ENCODE measurements at regions not wholly inside any gene's neighbourhood (a gene's known extent, or its start where the extent isn't known, plus 50 kb on each side); places are given as distances from the start of the nearest gene placed in this dataset.
A peak's percentile ranks its signal among the peaks of the same experiment; 100 is the strongest.

- Histone ChIP-seq H3K36me3 (ENCODE audit: control insufficient read depth in 1 of 2, insufficient read depth in 2 of 2, low read length in 1 of 2) (no peaks in the 10 kb centered on the region), H3K9me3 (ENCODE audit: control insufficient read depth, low read length) (no peaks in the 10 kb centered on the region), H3K4me1 (ENCODE audit: control insufficient read depth in 1 of 2, insufficient read depth in 2 of 2, low read length in 2 of 2) (peaks cover 0 to 14% of the 10 kb centered on the region in 2 donors), H3K4me3 (ENCODE audit: low read length in 2 of 2) (no peak overlapping the region), H3K27ac (ENCODE audit: low read depth in 1 of 2, low read length in 2 of 2) (no peak overlapping the region), H3K27me3 (ENCODE audit: control insufficient read depth in 1 of 2, insufficient read depth in 2 of 2, low read length in 1 of 2) (no peaks in the 10 kb centered on the region)
- intact Hi-C loops (cut with DNase I), result no loop called here
- no peak for DNase-seq
- no peak for ATAC-seq (ENCODE audit: low FRiP score)
- WGBS, 2 donors, result 86 to 89% methylated on average over 3 of the region's 3 CpGs
These were observed 140.4 kb downstream of the HDGFL1 start for GRCh38 chr6:22709803-22710202.

- DNase-seq (no peak), ATAC-seq (ENCODE audit: low FRiP score) (no peak)
- no peaks in the 10 kb centered on the region for H3K27me3 ChIP-seq (ENCODE audit: control insufficient read depth in 1 of 2, insufficient read depth in 2 of 2, low read length in 1 of 2)
- H3K27ac ChIP-seq (ENCODE audit: low read depth in 1 of 2, low read length in 2 of 2), result no peak overlapping the region
- no peaks in the 10 kb centered on the region for H3K4me1 ChIP-seq (ENCODE audit: control insufficient read depth in 1 of 2, insufficient read depth in 2 of 2, low read length in 2 of 2)
- no peak overlapping the region for H3K4me3 ChIP-seq (ENCODE audit: low read length in 2 of 2)
- no peaks in the 10 kb centered on the region for H3K36me3 ChIP-seq (ENCODE audit: control insufficient read depth in 1 of 2, insufficient read depth in 2 of 2, low read length in 1 of 2)
- intact Hi-C loops (cut with DNase I), result no loop called here
- WGBS, 2 donors, result 50 to 67% methylated on average over 1 of the region's 1 CpG
- H3K9me3 ChIP-seq (ENCODE audit: control insufficient read depth, low read length), result no peaks in the 10 kb centered on the region
These were observed 147.4 kb downstream of the HDGFL1 start for GRCh38 chr6:22716721-22717120.

GRCh38 chr6:22717915-22718314 is 148.5 kb downstream of the HDGFL1 start:
- Histone ChIP-seq H3K4me1 (ENCODE audit: control insufficient read depth in 1 of 2, insufficient read depth in 2 of 2, low read length in 2 of 2) (no peaks in the 10 kb centered on the region), H3K27ac (ENCODE audit: low read depth in 1 of 2, low read length in 2 of 2) (no peak overlapping the region), H3K36me3 (ENCODE audit: control insufficient read depth in 1 of 2, insufficient read depth in 2 of 2, low read length in 1 of 2) (no peaks in the 10 kb centered on the region), H3K27me3 (ENCODE audit: control insufficient read depth in 1 of 2, insufficient read depth in 2 of 2, low read length in 1 of 2) (no peaks in the 10 kb centered on the region), H3K4me3 (ENCODE audit: low read length in 2 of 2) (no peak overlapping the region), H3K9me3 (ENCODE audit: control insufficient read depth, low read length) (no peaks in the 10 kb centered on the region)
- 75 to 82% methylated on average over 5 of the region's 5 CpGs for WGBS, 2 donors
- DNase-seq (no peak), ATAC-seq (ENCODE audit: low FRiP score) (no peak)
- intact Hi-C loops (cut with DNase I), result no loop called here

DNA sequence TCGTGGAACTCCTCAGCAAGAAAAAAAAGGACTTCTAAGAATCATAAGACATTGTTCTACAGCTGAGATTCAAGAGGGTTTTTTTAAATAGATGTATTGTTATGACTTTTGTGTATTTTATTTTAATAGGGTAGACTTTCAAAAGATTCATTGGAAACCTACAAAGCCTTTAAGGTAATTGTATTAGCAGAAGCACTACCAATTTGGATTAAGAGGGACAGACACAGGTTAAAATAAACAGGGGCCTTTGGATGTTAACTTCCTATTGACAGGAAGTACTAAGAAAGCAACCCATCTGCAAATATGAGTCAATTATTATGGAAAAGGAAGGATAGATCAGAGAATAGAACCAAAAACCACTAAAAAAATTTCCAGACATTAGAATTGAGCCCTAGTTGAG is 153.5 kb downstream of the HDGFL1 start:
- H3K27me3 ChIP-seq (ENCODE audit: control insufficient read depth in 1 of 2, insufficient read depth in 2 of 2, low read length in 1 of 2), result no peaks in the 10 kb centered on the region
- H3K9me3 ChIP-seq (ENCODE audit: control insufficient read depth, low read length), result no peaks in the 10 kb centered on the region
- H3K27ac ChIP-seq (ENCODE audit: low read depth in 1 of 2, low read length in 2 of 2), result no peak overlapping the region
- no peaks in the 10 kb centered on the region for H3K4me1 ChIP-seq (ENCODE audit: control insufficient read depth in 1 of 2, insufficient read depth in 2 of 2, low read length in 2 of 2)
- intact Hi-C loops (cut with DNase I), result no loop called here
- H3K4me3 ChIP-seq (ENCODE audit: low read length in 2 of 2), result no peak overlapping the region
- WGBS, 2 donors, result 96 to 98% methylated on average over 1 of the region's 1 CpG
- H3K36me3 ChIP-seq (ENCODE audit: control insufficient read depth in 1 of 2, insufficient read depth in 2 of 2, low read length in 1 of 2), result no peaks in the 10 kb centered on the region
- DNase-seq, result no peak
- no peak for ATAC-seq (ENCODE audit: low FRiP score)

- Histone ChIP-seq H3K27me3 (ENCODE audit: control insufficient read depth in 1 of 2, insufficient read depth in 2 of 2, low read length in 1 of 2) (no peaks in the 10 kb centered on the region), H3K4me1 (ENCODE audit: control insufficient read depth in 1 of 2, insufficient read depth in 2 of 2, low read length in 2 of 2) (no peaks in the 10 kb centered on the region), H3K36me3 (ENCODE audit: control insufficient read depth in 1 of 2, insufficient read depth in 2 of 2, low read length in 1 of 2) (no peaks in the 10 kb centered on the region), H3K9me3 (ENCODE audit: control insufficient read depth, low read length) (no peaks in the 10 kb centered on the region), H3K27ac (ENCODE audit: low read depth in 1 of 2, low read length in 2 of 2) (no peak overlapping the region), H3K4me3 (ENCODE audit: low read length in 2 of 2) (no peak overlapping the region)
- DNase-seq (no peak), ATAC-seq (ENCODE audit: low FRiP score) (no peak)
- intact Hi-C loops (cut with DNase I), result no loop called here
- WGBS, 2 donors, result 27 to 39% methylated on average over 4 of the region's 4 CpGs
These were observed 157.6 kb downstream of the HDGFL1 start for GRCh38 chr6:22726966-22727365.

DNA sequence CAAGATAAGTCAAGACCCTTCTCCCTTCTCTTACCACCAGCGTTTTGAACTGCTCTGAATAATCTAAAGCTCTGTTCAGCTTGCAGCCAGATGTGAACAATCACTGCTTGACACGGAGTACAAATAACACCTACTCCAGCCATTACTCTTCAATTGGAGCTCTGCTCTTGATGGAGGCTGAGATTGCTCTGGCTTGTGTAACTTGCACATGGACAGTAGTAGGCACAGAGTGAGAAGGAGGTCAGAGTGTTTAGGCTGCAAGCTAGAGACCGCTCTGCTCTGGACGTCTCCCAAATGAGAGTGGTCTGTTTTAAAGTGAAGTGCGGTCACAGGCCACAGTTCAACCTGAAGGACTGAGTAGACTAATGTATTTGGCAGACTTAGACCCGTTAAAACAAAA is 158.3 kb downstream of the HDGFL1 start:
- H3K27ac ChIP-seq (ENCODE audit: low read depth in 1 of 2, low read length in 2 of 2), result no peak overlapping the region
- DNase-seq (no peak), ATAC-seq (ENCODE audit: low FRiP score) (no peak)
- H3K9me3 ChIP-seq (ENCODE audit: control insufficient read depth, low read length), result no peaks in the 10 kb centered on the region
- H3K4me3 ChIP-seq (ENCODE audit: low read length in 2 of 2), result no peak overlapping the region
- H3K4me1 ChIP-seq (ENCODE audit: control insufficient read depth in 1 of 2, insufficient read depth in 2 of 2, low read length in 2 of 2), result peaks cover 0 to 5% of the 10 kb centered on the region in 2 donors
- no peaks in the 10 kb centered on the region for H3K27me3 ChIP-seq (ENCODE audit: control insufficient read depth in 1 of 2, insufficient read depth in 2 of 2, low read length in 1 of 2)
- WGBS, 2 donors, result 71 to 74% methylated on average over 6 of the region's 6 CpGs
- H3K36me3 ChIP-seq (ENCODE audit: control insufficient read depth in 1 of 2, insufficient read depth in 2 of 2, low read length in 1 of 2), result no peaks in the 10 kb centered on the region
- intact Hi-C loops (cut with DNase I), result no loop called here

GRCh38 chr6:22732176-22732970 is 163.0 kb downstream of the HDGFL1 start:
- Histone ChIP-seq H3K4me3 (ENCODE audit: low read length in 2 of 2) (no peak overlapping the region), H3K4me1 (ENCODE audit: control insufficient read depth in 1 of 2, insufficient read depth in 2 of 2, low read length in 2 of 2) (peaks cover 0 to 5% of the 10 kb centered on the region in 2 donors), H3K27me3 (ENCODE audit: control insufficient read depth in 1 of 2, insufficient read depth in 2 of 2, low read length in 1 of 2) (no peaks in the 10 kb centered on the region), H3K36me3 (ENCODE audit: control insufficient read depth in 1 of 2, insufficient read depth in 2 of 2, low read length in 1 of 2) (no peaks in the 10 kb centered on the region), H3K27ac (ENCODE audit: low read depth in 1 of 2, low read length in 2 of 2) (no peak overlapping the region), H3K9me3 (ENCODE audit: control insufficient read depth, low read length) (no peaks in the 10 kb centered on the region)
- intact Hi-C loops (cut with DNase I), result loop anchor here in 1 of 2 donors (10.0 kb wide), 1 partner anchor 1138 kb away; the partner anchor contains the start of gene SOX4
- 43 to 49% methylated on average over 3 of the region's 3 CpGs for WGBS, 2 donors
- ATAC-seq (ENCODE audit: low FRiP score), result no peak
- no peak for DNase-seq

DNA sequence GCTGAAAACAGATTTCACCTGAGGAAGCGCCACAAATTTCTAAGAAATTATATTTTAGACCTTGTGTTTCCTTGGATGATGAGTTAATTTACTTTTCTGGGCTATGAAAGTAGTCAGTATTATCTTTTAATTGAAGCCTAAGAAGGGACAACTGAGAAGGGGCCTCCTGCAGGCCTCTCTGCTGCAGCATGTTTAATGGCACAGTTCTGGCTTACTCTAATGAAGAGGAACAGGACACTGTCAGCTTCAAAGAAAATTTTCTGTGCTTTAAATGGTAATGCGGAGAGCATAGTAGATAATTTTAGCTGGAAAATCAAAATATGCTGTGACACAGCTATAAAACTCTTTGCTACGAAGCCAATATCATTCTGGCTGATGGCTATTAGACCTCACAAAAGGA is 167.4 kb downstream of the HDGFL1 start:
- no peaks in the 10 kb centered on the region for H3K9me3 ChIP-seq (ENCODE audit: control insufficient read depth, low read length)
- intact Hi-C loops (cut with DNase I), result loop anchor here in 1 of 2 donors (10.0 kb wide), 1 partner anchor 1142 kb away; the partner anchor contains the start of gene SOX4
- H3K27me3 ChIP-seq (ENCODE audit: control insufficient read depth in 1 of 2, insufficient read depth in 2 of 2, low read length in 1 of 2), result no peaks in the 10 kb centered on the region
- no peak overlapping the region for H3K4me3 ChIP-seq (ENCODE audit: low read length in 2 of 2)
- no peaks in the 10 kb centered on the region for H3K36me3 ChIP-seq (ENCODE audit: control insufficient read depth in 1 of 2, insufficient read depth in 2 of 2, low read length in 1 of 2)
- no peak for DNase-seq
- H3K27ac ChIP-seq (ENCODE audit: low read depth in 1 of 2, low read length in 2 of 2), result no peak overlapping the region
- ATAC-seq (ENCODE audit: low FRiP score), result no peak
- WGBS, 2 donors, result 98 to 99% methylated on average over 3 of the region's 3 CpGs
- H3K4me1 ChIP-seq (ENCODE audit: control insufficient read depth in 1 of 2, insufficient read depth in 2 of 2, low read length in 2 of 2), result peaks cover 0 to 5% of the 10 kb centered on the region in 2 donors

DNA sequence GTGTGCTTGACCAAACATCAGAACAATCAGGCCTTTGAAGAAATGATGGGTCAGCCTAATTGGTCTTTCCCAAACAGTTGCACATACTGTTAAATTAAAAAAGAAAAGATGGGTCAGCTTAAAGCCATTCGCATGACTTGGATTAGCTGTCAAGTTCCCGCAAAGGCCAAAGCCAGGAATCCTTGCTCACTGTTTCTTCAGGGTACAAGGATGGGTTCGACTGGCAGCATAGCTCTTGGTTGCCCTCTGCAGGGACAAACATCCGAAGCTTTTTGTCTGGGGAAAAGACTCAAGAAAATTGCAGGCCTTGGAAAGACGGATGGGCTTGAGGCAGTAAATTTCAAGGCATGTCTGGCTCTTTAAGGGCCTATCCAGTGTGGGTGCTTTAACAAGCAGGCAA is 168.0 kb downstream of the HDGFL1 start:
- peaks cover 0 to 2% of the 10 kb centered on the region in 2 donors for H3K4me1 ChIP-seq (ENCODE audit: control insufficient read depth in 1 of 2, insufficient read depth in 2 of 2, low read length in 2 of 2)
- DNase-seq (peak; percentile 50 to 63), ATAC-seq (ENCODE audit: low FRiP score) (no peak)
- intact Hi-C loops (cut with DNase I), result loop anchor here in 1 of 2 donors (10.0 kb wide), 1 partner anchor 1143 kb away; the partner anchor contains the start of gene SOX4
- H3K36me3 ChIP-seq (ENCODE audit: control insufficient read depth in 1 of 2, insufficient read depth in 2 of 2, low read length in 1 of 2), result no peaks in the 10 kb centered on the region
- 53 to 54% methylated on average over 5 of the region's 5 CpGs for WGBS, 2 donors
- no peaks in the 10 kb centered on the region for H3K27me3 ChIP-seq (ENCODE audit: control insufficient read depth in 1 of 2, insufficient read depth in 2 of 2, low read length in 1 of 2)
- no peak overlapping the region for H3K27ac ChIP-seq (ENCODE audit: low read depth in 1 of 2, low read length in 2 of 2)
- H3K9me3 ChIP-seq (ENCODE audit: control insufficient read depth, low read length), result no peaks in the 10 kb centered on the region
- H3K4me3 ChIP-seq (ENCODE audit: low read length in 2 of 2), result no peak overlapping the region
